SJCRH30 (cell line): ENCODE measurements at regions not wholly inside any gene's neighbourhood (a gene's known extent, or its start where the extent isn't known, plus 50 kb on each side); places are given as distances from the start of the nearest gene placed in this dataset.

ENCODE experiments used
- DNase-seq, 2 experiments: peaks; one replicate each; pipeline ENCODE4 v3.0.0-alpha.2; 2015 to 2020
- H3K27ac ChIP-seq: fragments of 250-450 bp; sonication (Bioruptor Pico); 2 replicates; pipeline ENCODE4 v1.5.1; 2020; ENCODE audit warnings: mild to moderate bottlenecking, moderate library complexity
- H3K27me3 ChIP-seq: fragments of 250-450 bp; sonication (Bioruptor Pico); 2 replicates; pipeline ENCODE4 v1.5.1; 2020; ENCODE audit warnings: mild to moderate bottlenecking, moderate library complexity
- H3K36me3 ChIP-seq: fragments of 250-450 bp; sonication (Bioruptor Pico); 2 replicates; pipeline ENCODE4 v1.5.1; 2020; ENCODE audit warnings: mild to moderate bottlenecking, moderate library complexity
- H3K4me1 ChIP-seq: fragments of 250-450 bp; sonication (Bioruptor Pico); 2 replicates; pipeline ENCODE4 v1.5.1; 2020; ENCODE audit warnings: mild to moderate bottlenecking, moderate library complexity
- H3K4me3 ChIP-seq: fragments of 250-450 bp; sonication (Bioruptor Pico); 2 replicates; pipeline ENCODE4 v1.5.1; 2020; ENCODE audit warnings: mild to moderate bottlenecking, moderate library complexity
- H3K9me3 ChIP-seq: fragments of 250-450 bp; sonication (Bioruptor Pico); replicated peaks from 2 replicates; pipeline ENCODE4 v1.5.1; 2020; ENCODE audit warnings: mild to moderate bottlenecking, moderate library complexity

DNA sequence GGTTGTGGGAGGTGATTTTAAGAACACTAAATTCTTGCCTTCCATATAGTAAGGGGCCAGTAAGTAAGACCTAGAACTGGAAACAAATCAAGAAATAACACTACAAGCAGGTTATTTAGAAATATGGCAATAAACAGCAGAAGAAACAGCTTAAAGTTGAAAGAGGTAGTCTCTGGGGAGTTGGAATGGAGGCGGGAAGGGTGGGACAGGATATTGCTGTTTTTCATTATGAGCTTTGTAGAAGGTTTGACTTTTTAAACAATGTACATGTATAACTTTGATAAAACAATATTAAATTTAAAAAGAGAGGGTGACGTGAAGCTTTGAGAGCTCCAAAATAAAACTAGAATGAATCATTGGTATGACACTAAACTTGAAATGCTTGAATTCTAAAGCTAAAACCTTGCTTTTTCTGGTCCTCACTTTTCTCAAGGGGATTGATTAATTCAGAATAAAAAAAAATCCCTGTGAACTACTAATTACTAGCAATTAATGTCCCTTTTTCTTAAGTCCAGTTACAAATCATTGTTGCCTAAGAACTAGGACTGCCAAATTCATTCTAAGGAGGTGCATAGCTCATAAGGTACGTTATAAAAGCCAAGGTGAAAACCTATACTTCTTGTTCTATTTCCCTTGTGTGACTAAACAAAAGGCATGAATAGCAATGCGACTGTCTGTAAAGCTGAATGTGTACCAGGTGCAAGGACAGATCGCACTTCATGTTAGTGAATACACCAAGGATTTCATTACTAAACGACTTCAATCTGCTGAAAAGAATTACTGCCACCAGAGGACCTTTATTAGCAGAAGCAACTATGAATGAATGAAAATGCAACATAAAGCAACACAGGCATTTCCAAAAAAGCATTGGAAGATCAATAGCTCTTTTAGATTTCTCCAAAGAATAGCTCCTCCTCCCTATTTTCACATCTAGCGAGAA, 177.5 kb downstream of the RBM43 start:
- Histone ChIP-seq H3K36me3 (no peaks in the 10 kb centered on the region), H3K27ac (no peak overlapping the region), H3K4me3 (no peak overlapping the region), H3K27me3 (no peaks in the 10 kb centered on the region), H3K4me1 (no peaks in the 10 kb centered on the region), H3K9me3 (no peaks in the 10 kb centered on the region)
- DNase-seq, result no peak

DNA sequence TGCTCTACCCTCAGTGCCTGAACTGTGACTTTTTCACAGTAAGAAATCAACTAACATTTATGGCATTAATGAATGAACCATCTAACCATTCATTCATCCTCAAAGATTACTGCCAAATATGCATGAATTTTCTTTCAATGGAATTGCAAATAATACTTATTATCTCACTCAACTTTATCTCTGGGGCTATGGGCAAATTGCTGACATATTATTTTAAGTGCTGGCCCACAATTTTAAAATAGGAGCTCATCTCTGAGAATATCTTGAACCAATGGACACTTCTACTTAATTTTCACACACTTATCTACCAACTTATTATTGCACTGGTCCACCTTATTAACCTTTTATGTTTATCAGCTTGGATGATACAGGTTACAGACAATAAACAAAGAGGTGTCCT, 182.8 kb downstream of the RBM43 start:
- no peak for DNase-seq
- H3K9me3 ChIP-seq, result no peaks in the 10 kb centered on the region
- H3K4me1 ChIP-seq, result no peaks in the 10 kb centered on the region

DNA sequence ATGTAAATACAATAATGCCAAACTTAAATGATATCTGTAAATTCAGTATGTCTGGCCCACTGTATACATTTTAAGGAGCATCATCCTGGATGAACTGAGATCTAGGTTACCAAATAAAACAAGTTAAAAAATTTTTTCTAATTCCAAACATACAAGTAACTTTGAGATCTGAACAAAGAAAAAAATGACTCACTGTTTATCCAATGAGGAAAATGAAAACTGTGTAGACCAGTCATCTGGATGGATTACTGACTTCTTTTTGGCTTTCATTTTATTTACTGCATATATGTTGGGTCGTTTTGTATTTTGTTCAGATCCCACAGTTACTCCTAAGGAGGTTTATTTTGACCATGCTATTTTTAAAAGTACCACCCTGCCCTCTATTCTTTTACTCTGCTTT, 189.8 kb downstream of the RBM43 start:
- Histone ChIP-seq H3K27ac (no peak overlapping the region), H3K4me1 (no peaks in the 10 kb centered on the region), H3K27me3 (no peaks in the 10 kb centered on the region), H3K9me3 (no peaks in the 10 kb centered on the region), H3K4me3 (no peak overlapping the region), H3K36me3 (no peaks in the 10 kb centered on the region)
- DNase-seq, result no peak

More for the DNA sequence above, 182.8 kb downstream of the RBM43 start:
- no peak overlapping the region for H3K4me3 ChIP-seq
- no peaks in the 10 kb centered on the region for H3K36me3 ChIP-seq
- no peak overlapping the region for H3K27ac ChIP-seq
- no peaks in the 10 kb centered on the region for H3K27me3 ChIP-seq

DNA sequence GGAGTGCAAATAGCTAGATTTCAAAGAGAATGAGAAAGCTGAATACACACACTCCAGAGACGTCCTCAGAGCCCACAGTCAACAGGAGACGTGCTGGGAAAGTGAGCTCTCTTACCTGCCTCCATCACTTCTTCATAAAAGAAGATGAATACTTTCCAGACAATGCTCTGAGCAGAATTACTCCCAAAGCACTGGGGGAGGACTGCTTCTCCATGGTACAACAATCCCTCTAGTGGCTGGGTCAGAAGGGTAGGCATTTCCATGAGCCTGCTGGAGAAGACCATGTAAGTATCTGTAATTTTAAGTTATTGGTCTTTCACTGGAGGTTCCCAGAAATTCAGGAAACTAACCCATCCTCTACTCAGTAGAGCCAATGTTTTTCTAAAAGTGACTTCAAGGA, 190.3 kb downstream of the RBM43 start:
- no peaks in the 10 kb centered on the region for H3K27me3 ChIP-seq
- H3K4me3 ChIP-seq, result no peak overlapping the region
- H3K27ac ChIP-seq, result no peak overlapping the region
- no peaks in the 10 kb centered on the region for H3K4me1 ChIP-seq
- DNase-seq, result peak; percentile 13 to 41
- H3K9me3 ChIP-seq, result no peaks in the 10 kb centered on the region
- H3K36me3 ChIP-seq, result no peaks in the 10 kb centered on the region

DNA sequence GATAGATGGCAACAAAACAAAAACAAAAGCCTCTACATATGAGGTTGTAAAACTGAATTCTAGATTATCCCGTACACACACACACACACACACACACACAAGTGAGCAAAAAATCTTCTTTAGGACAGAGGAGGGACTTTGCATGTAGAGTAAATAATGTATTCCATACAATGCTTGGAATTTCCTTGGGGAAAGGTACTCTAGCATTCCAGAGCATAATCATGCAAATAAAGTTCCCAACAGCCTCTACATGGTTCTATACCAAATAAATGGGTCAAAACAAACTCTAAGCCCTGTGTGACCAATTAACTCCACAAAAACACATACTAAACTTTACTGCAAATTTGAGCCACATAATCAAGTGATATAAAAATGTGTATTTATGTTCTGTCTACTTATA, 191.4 kb downstream of the RBM43 start:
- no peak for DNase-seq
- Histone ChIP-seq H3K36me3 (no peaks in the 10 kb centered on the region), H3K27ac (no peak overlapping the region), H3K4me1 (no peaks in the 10 kb centered on the region), H3K9me3 (no peaks in the 10 kb centered on the region), H3K4me3 (no peak overlapping the region), H3K27me3 (no peaks in the 10 kb centered on the region)

DNA sequence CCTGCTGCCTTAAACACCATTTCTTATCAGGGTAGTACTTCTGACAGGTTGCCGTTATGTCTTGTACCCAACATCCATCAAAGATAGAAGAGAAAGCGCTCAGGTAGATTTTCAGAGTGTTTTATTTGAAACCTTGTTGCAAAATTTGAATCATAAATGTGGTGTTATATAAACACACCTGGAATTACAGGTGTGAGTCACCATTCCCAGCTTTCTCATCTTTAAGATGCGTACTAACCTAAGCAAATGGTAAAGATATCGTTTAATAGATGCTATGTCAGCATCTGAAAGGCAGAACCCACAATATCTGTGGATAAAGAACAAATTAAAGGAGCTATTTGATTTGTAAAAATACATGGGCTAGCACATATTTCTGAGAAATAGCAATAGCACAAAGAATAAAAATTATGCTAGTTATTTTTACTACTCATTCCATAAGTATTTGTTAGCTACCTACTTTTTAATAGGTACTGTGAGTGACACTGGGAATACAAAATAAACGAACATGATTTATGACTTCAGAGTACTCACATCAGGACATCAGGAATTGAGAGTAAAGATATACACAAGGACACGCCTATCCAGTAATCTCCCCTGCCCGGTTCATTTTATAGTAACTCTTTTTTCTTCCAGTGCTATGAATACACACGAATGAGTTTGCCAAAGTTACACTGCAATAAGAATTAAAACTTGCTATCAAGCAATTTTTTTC, 193.8 kb downstream of the RBM43 start:
- no peaks in the 10 kb centered on the region for H3K27me3 ChIP-seq
- H3K36me3 ChIP-seq, result no peaks in the 10 kb centered on the region
- H3K4me1 ChIP-seq, result no peaks in the 10 kb centered on the region
- H3K27ac ChIP-seq, result no peak overlapping the region
- no peaks in the 10 kb centered on the region for H3K9me3 ChIP-seq
- H3K4me3 ChIP-seq, result no peak overlapping the region
- DNase-seq, result no peak

DNA sequence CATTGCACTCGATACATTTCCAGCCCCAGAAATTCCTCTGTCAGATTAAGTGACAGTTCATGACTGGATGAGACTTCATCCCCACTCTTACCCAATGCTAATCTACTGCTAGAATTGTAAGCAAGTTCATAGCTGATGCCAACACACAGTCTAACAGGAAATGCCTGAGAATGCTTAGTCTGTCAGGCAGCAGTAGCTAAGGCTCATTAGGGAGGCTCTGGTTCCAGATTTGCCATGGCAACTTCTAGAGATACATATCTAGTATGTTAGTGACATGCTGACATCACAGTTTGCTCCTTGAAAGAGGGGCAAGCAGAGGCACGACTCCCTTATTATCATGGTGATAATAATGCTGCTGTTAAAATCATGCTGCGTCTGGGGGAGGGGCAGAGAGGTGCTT, 198.4 kb downstream of the RBM43 start:
- H3K4me3 ChIP-seq, result no peak overlapping the region
- H3K36me3 ChIP-seq, result no peaks in the 10 kb centered on the region
- H3K27ac ChIP-seq, result no peak overlapping the region
- no peaks in the 10 kb centered on the region for H3K27me3 ChIP-seq
- DNase-seq, result peak in 1 of 2 experiments; percentile 8
- no peaks in the 10 kb centered on the region for H3K4me1 ChIP-seq
- H3K9me3 ChIP-seq, result no peaks in the 10 kb centered on the region

DNA sequence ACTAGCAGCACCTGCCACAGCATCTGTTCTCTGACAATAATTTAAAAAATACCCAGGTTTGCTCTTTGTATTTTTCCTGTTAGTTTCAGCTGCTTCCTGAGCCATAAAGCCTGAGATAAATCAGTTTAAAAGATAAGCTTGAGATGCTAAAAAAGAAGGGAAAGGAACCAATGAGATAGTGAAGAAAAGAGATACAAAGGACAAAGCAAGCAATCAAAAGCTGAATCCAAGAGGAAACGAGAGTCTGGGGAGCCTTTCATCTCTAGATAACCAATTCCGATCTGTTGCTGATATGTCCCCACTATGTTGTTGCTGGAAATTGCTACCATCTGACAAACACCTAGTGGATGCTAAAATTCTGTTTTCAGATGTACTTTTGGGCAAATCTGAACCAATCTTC, 201.4 kb downstream of the RBM43 start:
- Histone ChIP-seq H3K27ac (no peak overlapping the region), H3K36me3 (no peaks in the 10 kb centered on the region), H3K4me1 (no peaks in the 10 kb centered on the region), H3K4me3 (no peak overlapping the region), H3K27me3 (no peaks in the 10 kb centered on the region), H3K9me3 (no peaks in the 10 kb centered on the region; the same call in 1 of the 2 replicates)
- DNase-seq, result no peak

DNA sequence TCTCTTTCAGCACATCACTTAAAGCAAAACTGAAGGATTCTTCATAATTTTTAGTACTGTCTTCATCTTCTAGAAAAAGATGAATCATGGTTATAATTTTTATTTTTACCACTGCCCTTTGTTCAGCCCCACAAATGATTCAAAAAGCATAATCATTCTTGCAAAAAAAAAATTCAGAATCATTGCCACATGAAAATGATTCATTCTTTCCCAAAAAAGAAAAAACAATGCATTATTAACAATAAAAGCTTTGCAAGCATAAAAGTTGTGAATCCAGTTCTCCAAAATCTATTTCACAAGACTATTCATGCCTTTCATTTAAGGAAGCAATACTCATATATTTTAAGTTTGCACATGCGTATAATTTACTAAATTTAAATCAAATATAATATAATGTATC, 204.8 kb downstream of the RBM43 start:
- H3K27me3 ChIP-seq, result no peaks in the 10 kb centered on the region
- no peak for DNase-seq
- H3K4me3 ChIP-seq, result no peak overlapping the region
- no peak overlapping the region for H3K27ac ChIP-seq
- H3K9me3 ChIP-seq, result no peaks in the 10 kb centered on the region; the same call in 1 of the 2 replicates
- H3K4me1 ChIP-seq, result no peaks in the 10 kb centered on the region
- H3K36me3 ChIP-seq, result no peaks in the 10 kb centered on the region

DNA sequence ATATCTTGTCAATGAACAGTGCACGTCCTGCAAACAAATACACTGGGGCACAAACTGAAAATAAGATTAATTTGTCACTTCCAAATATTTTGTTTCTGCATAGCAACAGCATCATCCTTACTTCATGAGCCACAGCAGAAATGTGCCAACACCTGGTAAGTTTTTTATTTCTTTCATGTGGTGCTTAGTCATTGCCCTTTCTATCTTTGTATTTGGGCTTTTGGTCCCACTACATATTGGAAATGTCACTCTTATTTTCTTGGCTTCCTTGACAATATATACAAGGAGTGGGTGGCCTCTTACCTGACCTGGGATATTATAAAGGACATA, 208.0 kb downstream of the RBM43 start:
- Histone ChIP-seq H3K27ac (no peak overlapping the region), H3K9me3 (no peaks in the 10 kb centered on the region; the same call in 1 of the 2 replicates), H3K4me3 (no peak overlapping the region), H3K27me3 (no peaks in the 10 kb centered on the region), H3K36me3 (no peaks in the 10 kb centered on the region), H3K4me1 (no peaks in the 10 kb centered on the region)
- DNase-seq, result no peak

DNA sequence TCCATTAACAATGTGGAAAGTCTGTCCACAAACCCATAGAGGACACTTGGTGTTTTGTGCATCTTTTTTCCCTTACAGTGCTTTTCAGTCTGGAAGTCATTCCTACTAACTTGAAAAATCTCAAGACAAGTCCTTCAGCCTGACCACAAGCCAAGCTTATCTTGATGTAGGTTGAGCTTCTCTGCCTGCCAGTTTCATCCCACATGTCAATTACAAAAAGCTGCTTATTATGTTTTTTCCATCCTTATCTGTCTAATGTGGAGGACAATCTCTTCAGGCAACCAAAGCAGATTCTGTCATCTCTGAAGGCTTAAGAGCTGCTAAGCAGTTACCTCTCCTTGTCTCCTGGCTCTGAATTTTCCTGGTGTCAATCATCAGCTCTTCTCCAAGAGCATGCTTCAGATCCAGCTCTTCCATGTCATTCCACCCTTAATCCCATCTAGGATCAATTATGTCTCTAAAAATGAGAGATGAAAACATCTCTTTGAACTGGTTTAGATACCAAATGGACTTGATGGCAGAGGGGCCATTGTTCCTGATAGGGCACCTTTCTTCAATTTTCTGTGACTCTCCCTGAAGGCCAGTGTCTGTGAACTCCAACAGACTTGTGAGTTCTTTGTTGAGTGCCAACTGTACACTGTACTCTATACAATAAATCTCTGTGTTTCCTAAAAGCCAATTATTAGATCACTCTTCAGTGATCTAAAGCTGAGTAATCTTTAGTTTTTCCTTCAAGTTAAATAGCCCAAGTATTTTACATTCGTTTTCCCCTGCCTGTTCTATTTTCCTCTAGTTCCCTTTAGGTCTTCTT, 208.6 kb downstream of the RBM43 start:
- H3K9me3 ChIP-seq, result no peaks in the 10 kb centered on the region; the same call in 1 of the 2 replicates
- H3K36me3 ChIP-seq, result no peaks in the 10 kb centered on the region
- no peak for DNase-seq
- no peak overlapping the region for H3K4me3 ChIP-seq
- H3K27ac ChIP-seq, result no peak overlapping the region
- no peaks in the 10 kb centered on the region for H3K27me3 ChIP-seq
- no peaks in the 10 kb centered on the region for H3K4me1 ChIP-seq

DNA sequence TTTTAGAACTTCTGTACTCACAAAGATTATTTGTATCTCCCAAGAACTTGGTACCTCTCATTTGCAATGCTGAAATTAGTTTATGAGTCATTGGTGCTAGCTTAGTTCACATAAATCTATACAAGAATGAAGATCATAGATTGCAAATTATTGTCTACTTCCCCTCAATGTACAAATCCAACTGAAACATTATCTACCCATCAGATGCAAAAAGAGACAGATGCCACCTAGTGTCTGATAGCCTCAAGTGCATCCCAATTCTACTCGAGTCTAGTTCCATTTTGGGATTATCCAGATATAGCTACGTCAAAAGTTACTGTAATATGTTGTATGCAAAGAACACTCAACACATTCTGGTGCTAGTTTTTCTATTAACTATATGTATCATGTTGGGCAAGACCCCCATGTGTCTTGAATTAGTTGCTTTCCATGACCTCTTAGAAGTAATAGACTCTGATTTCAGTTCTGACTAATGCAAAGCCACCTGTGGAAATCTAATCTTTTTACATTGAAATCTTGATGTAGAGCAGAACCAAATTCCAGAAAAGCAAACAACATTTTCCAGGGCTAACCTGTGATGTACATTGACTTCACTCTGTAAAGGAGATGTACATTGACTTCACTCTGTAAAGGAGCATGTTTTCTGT, 210.0 kb downstream of the RBM43 start:
- peak; percentile 24 to 77 for DNase-seq
- Histone ChIP-seq H3K4me3 (no peak overlapping the region), H3K27ac (no peak overlapping the region), H3K9me3 (no peaks in the 10 kb centered on the region; the same call in 1 of the 2 replicates), H3K36me3 (no peaks in the 10 kb centered on the region), H3K27me3 (no peaks in the 10 kb centered on the region), H3K4me1 (no peaks in the 10 kb centered on the region)

DNA sequence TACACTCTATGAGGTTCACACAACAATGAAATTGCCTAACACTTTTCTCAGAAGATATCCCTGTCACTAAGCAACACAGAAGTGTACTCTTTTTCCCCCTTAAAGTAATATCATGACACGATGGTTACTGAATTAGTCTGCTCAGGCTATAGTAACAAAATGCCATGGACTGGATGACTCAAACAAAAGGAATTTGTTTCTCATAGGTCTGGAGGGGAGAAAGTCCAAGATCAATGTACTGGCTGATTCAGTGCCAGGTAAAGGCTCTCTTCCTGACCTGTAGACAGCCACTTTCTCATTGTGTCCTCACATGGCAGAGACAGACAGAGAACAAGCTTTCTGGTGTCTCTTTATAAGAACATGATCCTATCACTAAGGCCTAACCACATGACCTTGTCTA, 211.9 kb downstream of the RBM43 start:
- Histone ChIP-seq H3K36me3 (no peaks in the 10 kb centered on the region), H3K9me3 (no peaks in the 10 kb centered on the region), H3K4me1 (no peaks in the 10 kb centered on the region), H3K27me3 (no peaks in the 10 kb centered on the region), H3K27ac (no peak overlapping the region), H3K4me3 (no peak overlapping the region)
- DNase-seq, result no peak

DNA sequence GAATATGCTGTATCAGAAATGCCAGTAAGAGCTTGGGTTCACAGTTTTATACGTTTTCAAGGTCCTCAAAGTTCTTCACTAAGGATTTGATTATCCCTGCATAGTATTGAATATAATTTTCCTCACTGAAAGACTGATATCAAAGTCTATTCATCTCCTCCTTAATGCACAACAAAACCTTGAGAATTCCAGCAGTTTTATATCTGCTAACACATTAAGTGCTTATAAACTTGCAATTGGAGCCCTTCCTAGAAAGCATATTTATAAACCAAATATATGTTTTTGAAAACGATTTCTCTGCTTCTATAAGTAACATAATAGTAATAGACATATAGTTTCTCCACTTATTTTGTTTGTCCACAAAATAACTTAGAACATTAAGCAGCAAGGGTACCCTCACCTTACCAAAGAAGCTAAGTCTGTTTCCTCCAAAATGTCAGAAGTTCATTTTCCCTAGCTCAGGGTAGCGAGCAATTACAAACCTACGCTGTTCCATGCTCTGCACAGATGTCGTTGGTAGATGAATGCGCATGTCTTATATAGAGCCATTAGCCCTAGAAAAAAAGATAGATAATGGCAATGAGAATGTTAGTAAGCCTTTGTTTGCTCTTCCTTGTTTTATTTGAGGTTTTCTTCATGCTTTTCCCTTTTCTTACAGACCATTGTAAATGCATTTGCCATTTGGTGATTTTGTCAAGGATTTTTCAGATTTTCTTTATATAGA, 213.2 kb downstream of the RBM43 start:
- DNase-seq, result no peak
- Histone ChIP-seq H3K9me3 (no peaks in the 10 kb centered on the region), H3K4me3 (no peak overlapping the region), H3K4me1 (no peaks in the 10 kb centered on the region), H3K27me3 (no peaks in the 10 kb centered on the region), H3K36me3 (no peaks in the 10 kb centered on the region), H3K27ac (no peak overlapping the region)
